GM21423 (cell line): ENCODE measurements at regions not wholly inside any gene's neighbourhood (a gene's known extent, or its start where the extent isn't known, plus 50 kb on each side); places are given as distances from the start of the nearest gene placed in this dataset.

Experiments
- ATAC-seq: cut with Tn5 transposase; IDR thresholded peaks from one replicate; pipeline ENCODE4 v1.9.1; 2021; ENCODE audit warnings: mild to moderate bottlenecking, moderate library complexity; ENCODE audit not compliant: unreplicated experiment

GRCh38 chr2:18503376-18504228 lies 56.9 kb downstream of the RDH14 start:
- ATAC-seq, result no peak

- no peak for ATAC-seq
Observed at GRCh38 chr2:18502142-18502541, 58.3 kb downstream of the RDH14 start.

- ATAC-seq, result no peak
Observed at GRCh38 chr2:18501729-18502128, 58.7 kb downstream of the RDH14 start.

- no peak for ATAC-seq
Observed at GRCh38 chr2:18501156-18501555, 59.3 kb downstream of the RDH14 start.

GRCh38 chr2:18500333-18500732 lies 60.1 kb downstream of the RDH14 start:
- ATAC-seq, result no peak

- no peak for ATAC-seq
Observed at GRCh38 chr2:18498531-18498930, 61.9 kb downstream of the RDH14 start.

GRCh38 chr2:18496516-18496915 lies 63.9 kb downstream of the RDH14 start:
- ATAC-seq, result no peak

GRCh38 chr2:18495058-18495457 lies 65.4 kb downstream of the RDH14 start:
- ATAC-seq, result no peak

- ATAC-seq, result no peak
Observed at GRCh38 chr2:18492721-18493120, 67.7 kb downstream of the RDH14 start.

GRCh38 chr2:18491577-18491976 lies 68.9 kb downstream of the RDH14 start:
- ATAC-seq, result no peak

- ATAC-seq, result no peak
Observed at GRCh38 chr2:18490901-18491300, 69.6 kb downstream of the RDH14 start.

GRCh38 chr2:18487106-18487913 lies 73.1 kb downstream of the RDH14 start:
- ATAC-seq, result no peak

- ATAC-seq, result no peak
Observed at GRCh38 chr2:18484625-18485024, 75.8 kb downstream of the RDH14 start.

GRCh38 chr2:18483896-18484295 lies 76.6 kb downstream of the RDH14 start:
- no peak for ATAC-seq

- ATAC-seq, result no peak
Observed at GRCh38 chr2:18482666-18483065, 77.8 kb downstream of the RDH14 start.

GRCh38 chr2:18479947-18480369 lies 80.5 kb downstream of the RDH14 start:
- no peak for ATAC-seq

GRCh38 chr2:18477293-18477692 lies 83.2 kb downstream of the RDH14 start:
- no peak for ATAC-seq

GRCh38 chr2:18476484-18476883 lies 84.0 kb downstream of the RDH14 start:
- no peak for ATAC-seq

GRCh38 chr2:18475884-18476283 lies 84.6 kb downstream of the RDH14 start:
- no peak for ATAC-seq

- ATAC-seq, result no peak
Observed at GRCh38 chr2:18474700-18475099, 85.8 kb downstream of the RDH14 start.

- ATAC-seq, result no peak
Observed at GRCh38 chr2:18473241-18474181, 86.9 kb downstream of the RDH14 start.
